ENCODE measurements at regions not wholly inside any gene's neighbourhood (a gene's known extent, or its start where the extent isn't known, plus 50 kb on each side); places are given as distances from the start of the nearest gene placed in this dataset.

DNA sequence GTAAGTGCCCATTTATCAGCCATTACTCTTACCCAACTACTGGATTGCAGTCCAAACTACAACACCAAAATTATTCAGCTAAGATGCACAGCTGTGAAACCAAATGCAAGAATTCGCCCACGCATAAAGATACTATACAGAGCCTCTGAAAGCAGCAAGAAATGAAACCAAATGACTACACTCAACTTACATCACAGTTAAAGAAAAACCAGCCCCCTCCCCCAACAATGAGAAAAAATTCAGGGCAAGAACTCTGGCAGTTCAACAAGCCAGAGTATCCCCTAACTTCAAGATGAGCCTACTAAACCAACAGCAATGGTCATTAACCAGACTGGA is 209.1 kb upstream of the VWC2 start:
- DNase-seq (ENCODE audit: low read depth) = no peak
- H3K4me3 ChIP-seq (ENCODE audit: low read depth, low read length) = no peak overlapping the region
- TF ChIP-seq, protein P1, sequence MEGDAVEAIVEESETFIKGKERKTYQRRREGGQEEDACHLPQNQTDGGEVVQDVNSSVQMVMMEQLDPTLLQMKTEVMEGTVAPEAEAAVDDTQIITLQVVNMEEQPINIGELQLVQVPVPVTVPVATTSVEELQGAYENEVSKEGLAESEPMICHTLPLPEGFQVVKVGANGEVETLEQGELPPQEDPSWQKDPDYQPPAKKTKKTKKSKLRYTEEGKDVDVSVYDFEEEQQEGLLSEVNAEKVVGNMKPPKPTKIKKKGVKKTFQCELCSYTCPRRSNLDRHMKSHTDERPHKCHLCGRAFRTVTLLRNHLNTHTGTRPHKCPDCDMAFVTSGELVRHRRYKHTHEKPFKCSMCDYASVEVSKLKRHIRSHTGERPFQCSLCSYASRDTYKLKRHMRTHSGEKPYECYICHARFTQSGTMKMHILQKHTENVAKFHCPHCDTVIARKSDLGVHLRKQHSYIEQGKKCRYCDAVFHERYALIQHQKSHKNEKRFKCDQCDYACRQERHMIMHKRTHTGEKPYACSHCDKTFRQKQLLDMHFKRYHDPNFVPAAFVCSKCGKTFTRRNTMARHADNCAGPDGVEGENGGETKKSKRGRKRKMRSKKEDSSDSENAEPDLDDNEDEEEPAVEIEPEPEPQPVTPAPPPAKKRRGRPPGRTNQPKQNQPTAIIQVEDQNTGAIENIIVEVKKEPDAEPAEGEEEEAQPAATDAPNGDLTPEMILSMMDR (IDR thresholded peaks at IDR 0.05; ENCODE audit: insufficient read depth, low read length) = no peak

DNA sequence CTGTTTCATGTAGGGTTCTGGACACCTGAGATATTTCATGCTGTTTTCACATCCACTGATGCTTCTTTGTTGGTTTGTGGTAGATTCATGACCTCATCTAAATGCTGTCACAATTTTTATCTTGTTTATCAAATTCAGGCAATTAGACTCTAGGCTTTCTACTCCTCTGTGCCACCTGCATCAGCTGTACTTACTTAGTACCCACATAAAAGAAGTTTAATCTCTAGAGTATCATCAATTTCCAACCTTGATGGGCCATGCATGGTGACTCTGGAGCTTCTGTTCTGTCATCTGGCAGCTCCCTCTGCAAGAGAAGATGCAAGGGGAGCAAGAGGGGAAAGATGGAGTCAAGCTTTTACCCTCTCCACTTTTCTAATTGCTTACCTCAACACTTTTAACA is 195.9 kb upstream of the VWC2 start:
- no peak for DNase-seq (ENCODE audit: low read depth)
- TF ChIP-seq, protein P1 (IDR thresholded peaks at IDR 0.05; ENCODE audit: insufficient read depth, low read length) = no peak

DNA sequence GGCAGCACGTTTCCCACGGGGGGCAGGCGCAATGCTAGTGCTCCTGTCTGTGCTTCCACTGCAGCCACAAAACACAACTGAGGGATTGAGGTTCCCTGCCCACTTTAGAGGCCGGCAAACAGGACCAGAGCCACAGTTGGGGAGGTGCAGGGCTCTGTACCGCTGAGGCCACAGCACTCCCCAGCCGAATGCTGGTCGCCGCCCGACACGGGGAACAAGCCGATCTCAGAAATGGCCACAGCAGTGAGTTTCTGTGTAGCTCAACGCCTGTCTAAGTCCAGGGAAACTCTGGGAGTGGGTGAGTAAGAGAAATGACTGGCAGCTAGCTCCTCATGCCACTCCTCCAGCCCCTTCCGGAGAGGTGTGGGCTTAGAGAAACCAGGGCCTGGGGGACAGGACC is 194.0 kb upstream of the VWC2 start:
- H3K4me3 ChIP-seq (ENCODE audit: low read depth, low read length) = no peak overlapping the region
- no peak for DNase-seq (ENCODE audit: low read depth)
- TF ChIP-seq, protein P1 (IDR thresholded peaks at IDR 0.05; ENCODE audit: insufficient read depth, low read length) = no peak

More for the DNA sequence above, 195.9 kb upstream of the VWC2 start:
- H3K4me3 ChIP-seq (ENCODE audit: low read depth, low read length) = no peak overlapping the region

DNA sequence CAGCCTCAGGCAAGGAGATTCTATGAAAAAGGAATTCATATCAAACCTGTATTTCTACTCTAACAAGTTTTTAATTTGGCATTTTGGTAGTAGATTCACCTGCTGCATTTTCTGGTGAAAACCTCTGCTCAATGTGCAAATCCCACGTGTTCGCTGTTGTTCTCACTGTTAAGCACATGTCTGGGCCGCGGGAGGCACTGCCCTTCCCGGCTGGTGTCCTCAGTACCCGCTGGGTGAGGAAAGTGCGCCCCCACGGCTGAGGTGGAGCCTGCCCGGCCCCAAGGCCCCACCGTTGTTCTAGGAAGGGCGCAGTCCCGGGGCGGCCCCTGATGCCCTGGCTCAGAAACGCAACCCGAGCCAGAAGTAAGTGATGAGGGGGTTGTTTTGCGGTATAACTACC is 193.4 kb upstream of the VWC2 start:
- TF ChIP-seq, protein P1 (IDR thresholded peaks at IDR 0.05; ENCODE audit: insufficient read depth, low read length) = no peak
- H3K4me3 ChIP-seq (ENCODE audit: low read depth, low read length) = no peak overlapping the region
- DNase-seq (ENCODE audit: low read depth) = no peak

DNA sequence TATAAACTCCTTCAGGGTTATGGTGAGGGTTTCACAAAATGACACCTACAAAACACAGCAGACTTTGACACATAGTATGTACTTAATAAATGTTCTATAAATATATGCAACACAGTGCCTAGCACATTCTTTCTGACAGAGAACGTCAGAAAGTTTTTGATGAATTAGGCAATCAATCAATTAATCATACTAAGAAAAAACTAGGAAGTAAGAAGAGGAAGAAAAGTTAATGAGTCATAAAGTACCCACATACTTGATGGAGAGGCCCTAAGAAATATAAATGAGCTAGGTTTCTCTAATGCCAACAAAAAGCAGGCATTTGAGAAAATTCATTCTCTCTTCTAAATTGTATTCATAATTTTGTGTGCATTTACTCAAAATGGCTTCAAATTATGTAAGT is 192.7 kb upstream of the VWC2 start:
- no peak for DNase-seq (ENCODE audit: low read depth)
- no peak overlapping the region for H3K4me3 ChIP-seq (ENCODE audit: low read depth, low read length)
- TF ChIP-seq, protein P1 (IDR thresholded peaks at IDR 0.05; ENCODE audit: insufficient read depth, low read length) = no peak

DNA sequence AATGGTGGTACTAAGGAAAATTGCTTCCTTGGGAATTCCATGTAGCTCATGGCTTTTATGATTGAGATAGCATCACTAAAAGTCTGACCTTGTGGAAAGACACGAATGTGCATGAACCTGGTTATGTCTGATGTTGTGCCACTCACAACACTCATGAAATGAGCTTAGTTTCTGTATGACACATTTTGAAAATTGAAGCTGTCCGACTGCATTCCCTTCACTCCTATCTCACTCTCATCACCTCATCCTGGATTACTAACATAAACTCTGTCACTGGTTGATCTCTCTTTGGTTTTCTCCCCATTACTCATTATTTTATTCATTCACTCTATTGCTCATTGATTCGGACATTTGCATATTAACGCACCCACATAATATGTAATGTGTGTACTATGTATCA is 190.0 kb upstream of the VWC2 start:
- no peak for DNase-seq (ENCODE audit: low read depth)
- H3K4me3 ChIP-seq (ENCODE audit: low read depth, low read length) = no peak overlapping the region
- TF ChIP-seq, protein P1 (IDR thresholded peaks at IDR 0.05; ENCODE audit: insufficient read depth, low read length) = no peak

DNA sequence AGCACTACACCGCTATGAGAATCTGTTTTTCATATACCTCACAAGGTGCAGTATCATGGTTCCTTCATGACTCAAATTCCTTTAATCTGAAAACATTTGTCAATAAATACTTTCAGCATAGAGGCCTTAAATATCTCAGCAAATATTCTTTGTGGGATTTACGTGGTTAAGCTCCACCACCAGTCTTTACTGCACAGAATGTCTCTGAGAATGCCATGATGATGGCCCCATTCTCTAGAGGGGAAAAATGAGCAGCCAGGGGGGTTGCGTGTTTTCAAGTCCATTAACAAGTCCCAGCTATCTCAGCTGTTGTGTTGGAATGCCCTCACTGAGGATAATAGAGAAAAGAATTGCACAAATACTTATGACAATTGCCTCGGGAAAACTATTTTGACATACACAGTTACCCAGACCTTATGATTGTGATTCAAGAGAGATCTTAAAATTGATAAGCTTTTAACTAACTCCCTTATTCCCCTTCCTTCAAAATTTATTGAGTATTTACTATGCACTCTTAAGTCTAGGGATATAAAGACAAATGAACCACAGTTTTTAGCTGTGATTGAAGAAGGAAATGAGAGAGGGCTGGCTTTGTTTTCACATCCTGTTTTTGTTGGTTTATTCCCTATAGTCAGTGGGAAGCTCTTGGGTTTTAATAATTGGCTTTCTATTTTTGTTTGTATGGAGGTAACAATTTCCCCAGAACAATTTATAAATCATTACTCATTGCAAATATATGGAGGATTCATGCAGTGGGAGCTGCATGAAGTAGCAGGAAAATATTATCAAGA is 176.5 kb upstream of the VWC2 start:
- DNase-seq (ENCODE audit: low read depth) = no peak
- TF ChIP-seq, protein P1 (IDR thresholded peaks at IDR 0.05; ENCODE audit: insufficient read depth, low read length) = no peak
- no peak overlapping the region for H3K4me3 ChIP-seq (ENCODE audit: low read depth, low read length)

Measured in fibroblast of the aortic adventitia (primary cell).